HUES64 (cell line): ENCODE measurements at regions not wholly inside any gene's neighbourhood (a gene's known extent, or its start where the extent isn't known, plus 50 kb on each side); places are given as distances from the start of the nearest gene placed in this dataset.

Source experiments
- H3K27ac ChIP-seq: 2 replicates; pipeline ENCODE4 v1.7.0; 2013; ENCODE audit warnings: low read depth, low read length, inconsistent platforms
- H3K27me3 ChIP-seq: 2 replicates; pipeline ENCODE4 v1.6.1; 2013; ENCODE audit warnings: mild to moderate bottlenecking, low read length; ENCODE audit not compliant: insufficient read depth
- H3K36me3 ChIP-seq: 2 replicates; pipeline ENCODE4 v1.6.1; 2013; ENCODE audit warnings: mild to moderate bottlenecking, low read length; ENCODE audit not compliant: insufficient read depth
- H3K4me1 ChIP-seq: 2 replicates; pipeline ENCODE4 v1.6.1; 2013; ENCODE audit warnings: mild to moderate bottlenecking, low read length, moderate library complexity; ENCODE audit not compliant: insufficient read depth
- H3K4me3 ChIP-seq: 2 replicates; pipeline ENCODE4 v1.5.1; 2013; ENCODE audit warnings: mild to moderate bottlenecking, low read length, moderate library complexity
- H3K9ac ChIP-seq: 2 replicates; pipeline ENCODE4 v1.6.1; 2013; ENCODE audit warnings: mild to moderate bottlenecking, low read depth, low read length
- H3K9me3 ChIP-seq: 2 replicates; pipeline ENCODE4 v1.6.1; 2013; ENCODE audit warnings: low read depth, low read length; ENCODE audit not compliant: insufficient read depth
- WGBS: fragments of 150-250, 120-280 bp; methylation state at CpG from one replicate; pipeline ENCODE4 v1.1.7; 2013; ENCODE audit warnings: missing lambda C conversion rate; 5-methylcytosine and 5-hydroxymethylcytosine counted together

DNA sequence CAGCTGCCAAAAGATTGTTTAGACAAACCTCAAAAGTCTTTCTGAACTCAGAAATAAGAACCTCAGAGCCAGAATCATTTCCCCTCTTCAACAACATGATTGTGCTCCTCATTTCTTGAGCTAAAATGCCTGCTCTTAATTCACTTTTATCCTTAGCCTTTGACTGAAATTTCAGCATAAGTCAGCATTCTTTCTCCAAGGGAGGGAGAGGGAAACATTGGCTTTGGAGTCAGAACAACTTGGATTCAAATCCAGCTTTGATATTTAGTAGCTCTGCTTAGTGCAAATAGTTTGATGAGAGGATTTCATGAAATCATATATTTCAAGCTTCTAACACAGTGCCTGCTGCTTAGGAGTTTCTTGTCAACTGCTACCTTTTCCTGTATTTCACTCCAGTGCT lies 484.6 kb upstream of the INTU start:
- H3K36me3 ChIP-seq, result no peaks in the 10 kb centered on the region
- H3K9me3 ChIP-seq, result no peaks in the 10 kb centered on the region; the same call in 1 of the 2 replicates
- no peak overlapping the region for H3K27ac ChIP-seq
- no peak overlapping the region for H3K9ac ChIP-seq
- H3K4me1 ChIP-seq, result no peaks in the 10 kb centered on the region; the same call in 1 of the 2 replicates
- H3K4me3 ChIP-seq, result no peak overlapping the region
- no peaks in the 10 kb centered on the region for H3K27me3 ChIP-seq

DNA sequence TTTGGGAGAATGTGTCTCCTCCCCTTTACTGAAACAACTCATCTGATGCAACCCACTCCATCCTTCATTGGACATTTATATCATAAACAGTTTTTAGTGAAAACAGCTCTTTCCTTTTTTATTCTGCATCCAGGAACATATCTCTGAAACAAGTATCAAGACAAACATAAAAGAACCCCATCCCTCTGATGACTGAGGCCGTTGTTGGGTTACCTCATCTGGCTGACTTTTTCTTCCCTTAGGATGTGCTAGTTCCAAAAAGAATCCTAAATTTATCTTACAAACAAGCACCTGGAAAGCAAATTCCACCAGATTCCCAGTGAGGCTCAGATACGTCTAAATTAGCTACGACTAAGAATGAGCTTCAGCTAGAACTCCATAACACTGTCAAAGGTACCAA lies 483.7 kb upstream of the INTU start:
- no peak overlapping the region for H3K4me3 ChIP-seq
- 95% methylated on average over 3 of the region's 3 CpGs for WGBS
- H3K27me3 ChIP-seq, result no peaks in the 10 kb centered on the region
- H3K4me1 ChIP-seq, result no peaks in the 10 kb centered on the region; the same call in 1 of the 2 replicates
- H3K9ac ChIP-seq, result no peak overlapping the region
- H3K36me3 ChIP-seq, result no peaks in the 10 kb centered on the region
- no peaks in the 10 kb centered on the region; the same call in 1 of the 2 replicates for H3K9me3 ChIP-seq
- H3K27ac ChIP-seq, result no peak overlapping the region

DNA sequence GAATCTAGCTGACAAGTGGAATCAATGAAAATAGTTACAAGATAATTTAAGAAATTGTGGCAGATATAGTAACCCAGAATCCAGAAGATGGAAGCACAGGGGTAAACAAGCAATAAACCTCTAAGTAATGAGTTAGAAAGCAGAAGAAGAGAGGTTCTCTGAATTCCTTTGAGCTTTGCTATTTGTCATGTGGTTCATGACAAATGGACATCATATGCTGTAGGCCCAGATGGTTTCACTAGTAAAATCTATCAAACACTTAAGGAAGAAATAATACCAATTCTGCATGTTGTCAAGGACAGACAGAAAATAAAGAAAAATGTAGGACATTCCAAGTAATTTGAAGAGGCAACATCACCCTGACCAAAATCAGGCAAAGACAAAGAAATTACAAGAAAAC lies 480.8 kb upstream of the INTU start:
- H3K36me3 ChIP-seq, result no peaks in the 10 kb centered on the region
- no peaks in the 10 kb centered on the region for H3K27me3 ChIP-seq
- no peak overlapping the region for H3K9ac ChIP-seq
- H3K4me3 ChIP-seq, result no peak overlapping the region
- no peaks in the 10 kb centered on the region; the same call in 1 of the 2 replicates for H3K9me3 ChIP-seq
- H3K27ac ChIP-seq, result no peak overlapping the region
- no peaks in the 10 kb centered on the region; the same call in 1 of the 2 replicates for H3K4me1 ChIP-seq

DNA sequence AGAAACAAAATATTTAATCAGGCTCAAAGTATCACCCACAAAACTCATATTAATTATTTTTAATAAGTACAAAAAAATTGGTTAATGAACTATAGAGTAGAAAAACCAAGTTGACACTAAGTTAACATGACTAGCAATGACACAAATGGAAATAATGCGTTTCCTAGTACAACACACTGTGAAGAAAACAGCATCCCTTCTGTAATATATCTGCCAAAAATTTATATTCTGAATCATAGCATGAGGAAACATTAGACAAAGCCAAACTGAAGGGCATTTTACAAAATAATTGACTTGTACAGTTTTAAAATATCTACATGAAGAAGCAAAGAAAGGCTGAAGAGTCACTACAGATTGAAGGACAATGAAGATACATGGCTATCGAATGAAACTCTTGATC lies 477.6 kb upstream of the INTU start:
- Histone ChIP-seq H3K27me3 (no peaks in the 10 kb centered on the region), H3K4me3 (no peak overlapping the region), H3K9ac (no peak overlapping the region), H3K27ac (no peak overlapping the region), H3K9me3 (no peaks in the 10 kb centered on the region; the same call in 1 of the 2 replicates), H3K4me1 (no peaks in the 10 kb centered on the region), H3K36me3 (no peaks in the 10 kb centered on the region)
- WGBS, result 100% methylated on average over 2 of the region's 2 CpGs

DNA sequence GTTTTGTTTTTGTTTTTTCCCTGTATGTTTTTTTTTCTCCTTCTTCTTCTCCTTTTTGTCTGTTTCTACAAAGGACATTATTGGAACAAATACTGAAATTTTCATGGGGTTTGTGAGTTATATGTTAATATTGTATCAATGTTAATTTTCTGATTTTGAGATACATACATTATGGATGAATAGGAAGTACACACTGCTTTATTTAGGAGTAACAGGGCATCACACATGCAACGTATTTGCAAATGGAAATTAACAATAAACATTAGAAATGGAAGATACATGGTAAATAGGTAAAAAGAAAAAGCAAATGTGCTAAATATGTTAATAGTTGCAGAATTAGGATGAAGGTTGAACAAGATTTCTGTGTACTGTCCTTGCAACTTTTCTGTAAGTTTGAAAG lies 477.2 kb upstream of the INTU start:
- H3K9me3 ChIP-seq, result peaks cover 3% of the 10 kb centered on the region; the same call in 1 of the 2 replicates
- H3K27me3 ChIP-seq, result no peaks in the 10 kb centered on the region
- H3K4me3 ChIP-seq, result no peak overlapping the region
- H3K4me1 ChIP-seq, result no peaks in the 10 kb centered on the region
- 100% methylated on average over 1 of the region's 1 CpG for WGBS
- H3K36me3 ChIP-seq, result no peaks in the 10 kb centered on the region
- no peak overlapping the region for H3K9ac ChIP-seq
- H3K27ac ChIP-seq, result no peak overlapping the region

DNA sequence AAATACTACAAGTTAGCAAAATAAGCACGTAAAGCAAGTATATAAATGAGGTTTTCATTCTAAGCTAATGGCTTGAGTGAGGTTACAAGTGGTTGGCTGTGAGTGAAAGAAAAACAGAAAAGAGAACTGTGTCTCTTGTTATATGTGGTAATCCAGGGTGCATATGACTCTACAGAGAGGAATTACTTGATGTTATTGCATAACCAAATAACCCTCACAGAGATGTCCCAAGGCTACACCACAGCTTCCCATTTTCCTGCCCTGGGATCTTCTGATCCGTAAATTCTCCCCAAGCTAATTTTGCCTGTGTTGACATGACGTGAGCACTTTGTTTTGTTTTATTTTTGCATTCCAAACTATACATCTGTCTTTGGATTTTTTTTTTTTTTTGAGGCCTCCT lies 470.0 kb upstream of the INTU start:
- Histone ChIP-seq H3K27ac (no peak overlapping the region), H3K36me3 (no peaks in the 10 kb centered on the region), H3K4me3 (no peak overlapping the region), H3K4me1 (no peaks in the 10 kb centered on the region), H3K9ac (no peak overlapping the region), H3K27me3 (no peaks in the 10 kb centered on the region), H3K9me3 (peaks cover 11% of the 10 kb centered on the region; the same call in 1 of the 2 replicates)
- WGBS, result 99% methylated on average over 3 of the region's 3 CpGs

DNA sequence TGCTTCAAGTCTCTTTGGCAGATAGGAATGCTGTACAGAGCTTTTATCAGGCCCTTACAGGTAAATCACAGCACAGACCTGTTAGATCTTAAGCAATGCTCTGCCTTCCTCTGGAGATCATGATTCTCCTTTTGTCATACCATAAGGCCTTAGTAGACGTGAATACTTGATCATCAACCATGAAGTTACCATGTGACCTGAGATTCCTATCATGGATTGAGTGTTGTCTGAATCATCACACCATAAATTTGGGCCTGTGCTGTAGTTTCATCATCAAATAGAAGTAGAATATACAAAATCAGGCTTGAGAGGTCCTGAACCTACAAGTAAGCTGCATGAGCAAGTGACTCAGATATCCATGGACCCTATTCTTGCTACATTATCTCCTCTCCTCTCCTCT lies 466.8 kb upstream of the INTU start:
- Histone ChIP-seq H3K27me3 (no peaks in the 10 kb centered on the region), H3K4me3 (no peak overlapping the region), H3K9ac (no peak overlapping the region), H3K27ac (no peak overlapping the region), H3K4me1 (no peaks in the 10 kb centered on the region), H3K36me3 (no peaks in the 10 kb centered on the region), H3K9me3 (peaks cover 4% of the 10 kb centered on the region; the same call in 1 of the 2 replicates)
- 69% methylated on average over 1 of the region's 1 CpG for WGBS

DNA sequence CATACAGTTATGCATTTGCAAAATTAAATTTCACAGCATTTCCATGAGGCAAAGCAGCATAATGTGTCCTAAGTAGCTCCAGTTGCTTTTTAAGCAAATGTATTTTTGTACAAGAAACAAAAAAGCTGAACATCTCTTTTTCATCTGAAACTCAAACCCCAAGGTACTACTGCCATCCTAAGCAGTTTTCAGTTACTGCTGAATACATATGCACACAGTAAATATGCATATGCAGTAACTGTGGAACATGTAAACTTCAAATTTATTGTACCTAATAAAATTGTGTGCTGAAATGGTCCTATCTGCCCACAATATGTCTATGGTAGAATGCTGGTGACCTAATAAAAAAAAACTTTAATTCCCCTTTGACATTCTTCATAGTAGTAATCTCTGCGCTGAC lies 458.6 kb upstream of the INTU start:
- H3K9ac ChIP-seq, result no peak overlapping the region
- no peaks in the 10 kb centered on the region for H3K36me3 ChIP-seq
- no peaks in the 10 kb centered on the region for H3K4me1 ChIP-seq
- no peaks in the 10 kb centered on the region for H3K27me3 ChIP-seq
- H3K4me3 ChIP-seq, result no peak overlapping the region
- H3K9me3 ChIP-seq, result no peaks in the 10 kb centered on the region
- H3K27ac ChIP-seq, result no peak overlapping the region
- WGBS, result 100% methylated on average over 1 of the region's 1 CpG

DNA sequence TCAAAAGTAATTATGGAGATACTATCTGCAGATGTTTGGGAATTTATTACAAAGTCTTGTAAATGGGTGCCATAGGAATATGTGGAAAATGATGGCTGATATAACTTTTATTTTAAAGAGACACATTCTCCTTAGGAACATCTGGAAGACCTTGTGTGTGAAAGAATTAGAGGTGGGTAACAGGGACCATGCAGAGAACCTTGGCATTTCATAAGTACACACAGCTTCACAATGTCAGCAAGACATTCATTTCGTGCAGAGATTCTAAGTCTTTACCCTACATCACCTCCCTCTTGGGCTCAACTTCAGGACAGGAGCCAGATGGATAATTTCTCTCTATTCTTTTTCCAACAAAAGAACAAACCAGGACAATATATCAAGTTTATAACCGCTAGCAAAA lies 458.1 kb upstream of the INTU start:
- Histone ChIP-seq H3K4me3 (no peak overlapping the region), H3K4me1 (no peaks in the 10 kb centered on the region), H3K9ac (no peak overlapping the region), H3K27ac (no peak overlapping the region), H3K27me3 (no peaks in the 10 kb centered on the region), H3K9me3 (no peaks in the 10 kb centered on the region), H3K36me3 (no peaks in the 10 kb centered on the region)
- WGBS, result 89% methylated on average over 1 of the region's 2 CpGs

DNA sequence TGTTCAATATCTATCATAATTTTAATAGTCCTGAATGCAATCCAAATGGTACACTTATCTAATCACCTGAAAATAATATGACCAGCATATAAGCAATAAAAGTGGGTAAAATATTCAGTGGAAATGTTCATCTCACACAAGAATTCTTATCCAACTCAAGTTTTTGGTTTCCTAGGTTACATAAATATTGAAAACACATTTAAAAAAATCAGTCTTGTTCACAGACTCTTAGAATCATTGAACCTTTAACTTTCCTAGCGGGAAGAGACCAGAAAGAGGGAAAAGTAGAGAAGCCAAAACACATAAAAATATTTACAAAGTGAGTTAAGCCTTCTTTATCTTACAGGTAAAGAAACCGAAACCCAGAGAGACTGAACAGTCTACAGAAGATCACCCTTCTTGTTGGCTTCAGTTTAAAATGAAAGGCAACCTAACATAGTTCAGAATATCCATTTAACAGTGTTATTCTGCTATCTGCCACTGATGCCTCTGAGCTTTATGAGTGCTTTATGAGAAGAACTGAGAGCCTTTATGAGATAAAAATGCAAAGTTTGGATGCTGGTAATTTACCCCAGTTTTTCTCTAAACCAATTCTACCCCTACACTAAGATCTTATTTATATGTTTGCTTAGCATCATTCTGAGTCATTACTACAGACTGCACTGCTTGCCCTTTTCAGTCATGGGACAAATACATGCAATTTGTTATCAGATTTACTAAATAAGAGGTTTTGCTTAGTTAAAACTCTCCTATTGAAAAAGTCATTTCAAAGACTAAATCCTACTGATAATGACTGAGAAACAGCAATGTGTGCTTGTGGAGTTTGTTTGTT lies 453.3 kb upstream of the INTU start:
- 94% methylated on average over 1 of the region's 2 CpGs for WGBS

DNA sequence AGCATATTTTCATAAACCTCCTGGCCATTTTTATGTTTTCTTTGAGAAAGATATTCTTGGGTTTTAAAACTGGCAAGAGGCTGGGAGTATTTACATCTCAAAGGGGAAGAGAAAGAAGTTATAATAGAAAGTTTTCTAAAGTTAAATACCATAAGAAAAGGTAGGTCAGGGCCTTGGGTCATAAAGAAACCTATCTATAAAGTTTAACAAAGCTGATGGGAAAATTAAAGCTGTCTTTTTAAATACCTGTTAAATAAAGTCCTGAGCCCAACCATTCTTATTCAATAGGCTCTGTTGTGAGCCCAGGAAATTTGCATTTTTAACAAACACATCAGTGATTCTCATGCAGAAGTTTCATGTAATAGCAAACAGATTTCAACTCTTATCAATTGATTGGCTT lies 451.8 kb upstream of the INTU start:
- Histone ChIP-seq H3K9ac (no peak overlapping the region), H3K27me3 (no peaks in the 10 kb centered on the region), H3K9me3 (peaks cover 22% of the 10 kb centered on the region), H3K27ac (no peak overlapping the region), H3K4me1 (peaks cover 12% of the 10 kb centered on the region), H3K4me3 (no peak overlapping the region), H3K36me3 (no peaks in the 10 kb centered on the region)

More for the DNA sequence above, 453.3 kb upstream of the INTU start:
- Histone ChIP-seq H3K27me3 (no peaks in the 10 kb centered on the region), H3K4me1 (peaks cover 12% of the 10 kb centered on the region), H3K4me3 (no peak overlapping the region), H3K9ac (no peak overlapping the region), H3K36me3 (no peaks in the 10 kb centered on the region), H3K27ac (no peak overlapping the region), H3K9me3 (peaks cover 8% of the 10 kb centered on the region; the same call in 1 of the 2 replicates)
